ENCODE measurements at regions not wholly inside any gene's neighbourhood (a gene's known extent, or its start where the extent isn't known, plus 50 kb on each side); places are given as distances from the start of the nearest gene placed in this dataset.
"Not testable (repeated sequence)": the region's sequence is repeated elsewhere in the genome, so short reads cannot be mapped to it uniquely, and the experiment has no call there.

DNA sequence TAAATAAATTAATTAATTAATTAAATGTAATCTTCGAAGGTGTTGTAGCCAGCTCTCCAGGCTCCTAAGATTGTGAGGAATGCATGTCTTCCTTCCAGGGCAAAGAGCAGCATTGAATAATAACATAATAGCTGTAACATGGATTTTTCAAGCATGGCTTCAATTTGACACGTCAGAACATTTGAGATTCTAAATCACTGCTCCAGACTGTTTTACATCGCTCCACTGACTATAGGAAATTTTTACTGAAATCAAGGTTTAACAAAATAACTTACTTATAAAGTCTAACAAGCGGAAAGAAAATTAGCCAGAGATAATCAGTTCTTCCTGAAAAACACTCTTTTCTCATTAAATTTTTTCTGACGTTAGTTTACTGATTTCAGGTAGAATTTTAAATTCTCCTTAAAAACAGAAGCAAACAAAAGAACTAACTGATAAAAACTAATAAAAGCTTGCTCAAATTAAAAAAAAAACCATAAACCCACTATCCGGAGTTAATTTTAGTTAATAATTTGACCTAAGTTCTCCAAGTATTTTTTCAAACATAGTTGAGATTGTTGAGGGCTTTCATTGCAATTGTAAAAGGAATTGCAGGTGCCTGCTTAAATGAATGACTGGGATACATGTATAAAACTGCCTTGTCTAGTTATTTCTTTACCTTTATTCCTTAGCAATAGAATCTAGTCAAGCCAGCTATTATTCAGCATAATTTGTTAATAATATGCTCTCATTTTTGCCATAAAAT, 51.2 kb upstream of the SGCE start:
- WGBS, result 85% methylated on average over 6 of the region's 6 CpGs
- no peaks in the 10 kb centered on the region for H3K27me3 ChIP-seq
- no peak for DNase-seq (ENCODE audit: extremely low spot score)

DNA sequence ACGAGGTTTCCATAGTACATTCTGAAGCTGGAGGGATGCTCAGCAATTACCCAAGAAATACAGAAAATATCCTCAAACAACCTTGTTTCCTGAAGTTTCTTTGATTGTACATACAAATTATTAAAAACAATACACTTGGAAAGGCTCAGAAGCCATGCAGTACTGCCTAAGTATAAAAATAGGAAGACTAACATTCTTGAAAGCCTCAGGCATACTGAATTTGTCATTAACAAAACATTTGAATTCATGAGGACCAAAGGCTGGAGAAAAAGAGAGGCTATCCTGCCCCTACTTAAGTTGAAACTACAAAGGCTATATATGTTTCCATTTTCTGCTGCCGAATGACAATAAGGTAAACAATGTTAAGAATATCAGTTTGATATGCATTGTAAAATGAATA, 54.3 kb upstream of the SGCE start:
- Histone ChIP-seq H3K36me3 (no peaks in the 10 kb centered on the region), H3K27ac (replicated peaks in 1 of 4) (no peak overlapping the region), H3K9me3 (no peaks in the 10 kb centered on the region), H3K4me3 (no peak overlapping the region), H3K27me3 (no peaks in the 10 kb centered on the region), H3K4me1 (no peaks in the 10 kb centered on the region)
- TF ChIP-seq POLR2A (IDR thresholded peaks at IDR 0.05; ENCODE audit: low read depth) (no peak), EP300 (IDR thresholded peaks at IDR 0.05) (no peak), POLR2AphosphoS5 (IDR thresholded peaks at IDR 0.05) (no peak)
- no peak for DNase-seq (ENCODE audit: extremely low spot score)
- 74% methylated on average over 2 of the region's 2 CpGs for WGBS
- intact Hi-C loops (cut with DNase I), result no loop called here

More for the DNA sequence above, 51.2 kb upstream of the SGCE start:
- no peak overlapping the region for H3K4me3 ChIP-seq
- H3K4me1 ChIP-seq, result no peaks in the 10 kb centered on the region
- TF ChIP-seq EP300 (IDR thresholded peaks at IDR 0.05) (no peak), POLR2AphosphoS5 (IDR thresholded peaks at IDR 0.05) (no peak), POLR2A (IDR thresholded peaks at IDR 0.05; ENCODE audit: low read depth) (no peak)
- TF ChIP-seq, protein P1, sequence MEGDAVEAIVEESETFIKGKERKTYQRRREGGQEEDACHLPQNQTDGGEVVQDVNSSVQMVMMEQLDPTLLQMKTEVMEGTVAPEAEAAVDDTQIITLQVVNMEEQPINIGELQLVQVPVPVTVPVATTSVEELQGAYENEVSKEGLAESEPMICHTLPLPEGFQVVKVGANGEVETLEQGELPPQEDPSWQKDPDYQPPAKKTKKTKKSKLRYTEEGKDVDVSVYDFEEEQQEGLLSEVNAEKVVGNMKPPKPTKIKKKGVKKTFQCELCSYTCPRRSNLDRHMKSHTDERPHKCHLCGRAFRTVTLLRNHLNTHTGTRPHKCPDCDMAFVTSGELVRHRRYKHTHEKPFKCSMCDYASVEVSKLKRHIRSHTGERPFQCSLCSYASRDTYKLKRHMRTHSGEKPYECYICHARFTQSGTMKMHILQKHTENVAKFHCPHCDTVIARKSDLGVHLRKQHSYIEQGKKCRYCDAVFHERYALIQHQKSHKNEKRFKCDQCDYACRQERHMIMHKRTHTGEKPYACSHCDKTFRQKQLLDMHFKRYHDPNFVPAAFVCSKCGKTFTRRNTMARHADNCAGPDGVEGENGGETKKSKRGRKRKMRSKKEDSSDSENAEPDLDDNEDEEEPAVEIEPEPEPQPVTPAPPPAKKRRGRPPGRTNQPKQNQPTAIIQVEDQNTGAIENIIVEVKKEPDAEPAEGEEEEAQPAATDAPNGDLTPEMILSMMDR (IDR thresholded peaks at IDR 0.05), result no peak
- no peaks in the 10 kb centered on the region for H3K9me3 ChIP-seq
- H3K36me3 ChIP-seq, result no peaks in the 10 kb centered on the region
- intact Hi-C loops (cut with DNase I), result no loop called here
- H3K27ac ChIP-seq (replicated peaks in 1 of 4), result no peak overlapping the region

DNA sequence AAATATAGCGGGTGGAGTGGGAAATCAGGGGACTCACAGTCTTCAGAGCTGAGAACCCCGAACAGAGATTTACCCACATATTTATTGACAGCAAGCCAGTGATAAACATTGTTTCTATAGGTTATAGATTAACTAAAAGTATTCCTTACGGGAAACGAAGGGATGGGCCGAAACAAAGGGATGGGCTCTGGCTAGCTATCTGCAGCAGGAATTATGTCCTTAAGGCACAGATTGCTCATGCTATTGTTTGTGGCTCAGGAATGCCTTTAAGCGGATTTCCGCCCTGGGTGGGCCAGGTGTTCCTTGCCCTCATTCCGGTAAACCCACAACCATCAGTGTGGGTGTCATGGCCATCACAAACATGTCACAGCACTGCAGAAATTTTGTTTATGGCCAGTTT, 66.4 kb upstream of the SGCE start:
- H3K27ac ChIP-seq (replicated peaks in 1 of 4); DNase-seq (ENCODE audit: extremely low spot score); intact Hi-C loops (cut with DNase I); H3K4me1 ChIP-seq; H3K9me3 ChIP-seq; H3K4me3 ChIP-seq; H3K27me3 ChIP-seq; H3K36me3 ChIP-seq: not testable (repeated sequence)
- WGBS, result 91% methylated on average over 8 of the region's 8 CpGs

DNA sequence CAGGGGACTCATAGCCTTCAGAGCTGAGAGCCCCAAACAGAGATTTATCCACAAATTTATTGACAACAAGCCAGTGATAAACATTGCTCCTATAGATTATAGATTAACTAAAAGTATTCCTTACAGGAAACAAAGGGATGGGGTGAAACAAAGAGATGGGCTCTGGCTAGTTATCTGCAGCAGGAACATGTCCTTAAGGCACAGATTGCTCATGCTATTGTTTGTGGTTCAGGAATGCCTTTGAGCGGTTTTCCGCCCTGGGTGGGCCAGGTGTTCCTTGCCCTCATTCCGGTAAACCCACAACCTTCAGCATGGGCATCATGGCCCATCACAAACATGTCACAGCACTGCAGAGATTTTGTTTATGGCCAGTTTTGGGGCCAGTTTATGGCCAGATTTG, 73.0 kb upstream of the SGCE start:
- H3K4me1 ChIP-seq; DNase-seq (ENCODE audit: extremely low spot score); H3K27me3 ChIP-seq; H3K27ac ChIP-seq (replicated peaks in 1 of 4); intact Hi-C loops (cut with DNase I); H3K4me3 ChIP-seq; H3K9me3 ChIP-seq; H3K36me3 ChIP-seq: not testable (repeated sequence)
- WGBS, result 96% methylated on average over 3 of the region's 3 CpGs

DNA sequence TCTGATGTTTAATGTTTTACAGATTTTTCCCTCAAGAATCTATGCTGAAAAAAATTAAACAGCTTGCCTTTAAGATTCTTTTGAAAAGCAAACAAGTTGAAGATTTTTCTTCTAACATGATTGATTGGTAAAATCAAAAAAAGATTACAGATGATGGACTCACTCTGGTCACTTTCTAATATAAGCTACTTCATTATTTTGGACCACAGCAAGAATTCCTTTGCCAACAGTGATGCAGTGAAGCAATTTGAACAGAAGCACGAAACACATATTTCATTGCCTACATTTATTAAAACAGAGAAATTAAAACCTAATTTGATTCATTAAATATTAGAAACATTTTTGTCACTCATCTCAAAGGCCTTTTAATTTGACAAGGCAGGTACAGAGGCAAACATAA, 82.1 kb upstream of the SGCE start:
- no peak for DNase-seq (ENCODE audit: extremely low spot score)
- H3K4me3 ChIP-seq, result no peak overlapping the region
- H3K27ac ChIP-seq (replicated peaks in 1 of 4), result no peak overlapping the region
- H3K36me3 ChIP-seq, result no peaks in the 10 kb centered on the region
- no peaks in the 10 kb centered on the region for H3K4me1 ChIP-seq
- WGBS, result 54% methylated on average over 1 of the region's 1 CpG
- intact Hi-C loops (cut with DNase I), result no loop called here
- no peaks in the 10 kb centered on the region for H3K9me3 ChIP-seq
- H3K27me3 ChIP-seq, result no peaks in the 10 kb centered on the region
- no peak for TF ChIP-seq EP300 (IDR thresholded peaks at IDR 0.05)
- TF ChIP-seq, protein P1 (IDR thresholded peaks at IDR 0.05), result no peak
- TF ChIP-seq POLR2AphosphoS5 (IDR thresholded peaks at IDR 0.05), result no peak
- no peak for TF ChIP-seq POLR2A (IDR thresholded peaks at IDR 0.05; ENCODE audit: low read depth)

DNA sequence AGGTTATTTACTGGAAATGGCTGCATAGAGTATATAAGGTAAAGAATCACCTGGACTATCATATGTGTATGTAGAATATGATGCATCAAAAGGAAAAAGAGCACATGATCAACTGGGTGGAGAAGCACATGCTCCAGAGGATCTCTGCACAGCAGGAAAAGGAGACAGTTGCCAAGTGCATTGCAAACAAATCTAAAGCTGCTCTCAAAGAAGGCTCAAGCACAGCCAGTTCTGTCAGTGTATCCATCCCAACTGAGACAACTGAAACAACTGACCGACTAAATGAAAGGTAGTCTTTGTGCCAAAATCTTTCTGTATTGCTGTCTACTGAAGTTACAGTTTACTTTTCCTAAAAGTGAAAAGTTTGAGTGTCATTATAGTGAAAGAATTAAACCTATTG, 83.2 kb upstream of the SGCE start:
- H3K4me1 ChIP-seq, result no peaks in the 10 kb centered on the region
- no peaks in the 10 kb centered on the region for H3K27me3 ChIP-seq
- no peaks in the 10 kb centered on the region for H3K36me3 ChIP-seq
- TF ChIP-seq EP300 (IDR thresholded peaks at IDR 0.05) (no peak), POLR2A (IDR thresholded peaks at IDR 0.05; ENCODE audit: low read depth) (no peak), POLR2AphosphoS5 (IDR thresholded peaks at IDR 0.05) (no peak)
- TF ChIP-seq, protein P1 (IDR thresholded peaks at IDR 0.05), result no peak
- DNase-seq (ENCODE audit: extremely low spot score), result no peak
- H3K9me3 ChIP-seq, result no peaks in the 10 kb centered on the region
- intact Hi-C loops (cut with DNase I), result no loop called here
- 22% methylated on average over 1 of the region's 1 CpG for WGBS
- H3K27ac ChIP-seq (replicated peaks in 1 of 4), result no peak overlapping the region
- no peak overlapping the region for H3K4me3 ChIP-seq
